Testis (tissue), 2 donors: ENCODE measurements at regions not wholly inside any gene's neighbourhood (a gene's known extent, or its start where the extent isn't known, plus 50 kb on each side); places are given as distances from the start of the nearest gene placed in this dataset.

Experiments used
- POLR2A ChIP-seq: fragments of 450-650 bp; IDR thresholded peaks from one replicate; pipeline ENCODE4 v1.6.1; 2017; ENCODE audit warnings: antibody characterized with exemption, mild to moderate bottlenecking, moderate library complexity
- TF ChIP-seq, protein P1 (sequence below), 3 experiments: fragments of 450-650 bp in 2 of 3; fragments of 200-600 bp in 1 of 3; sonication (generic) in 1 of 3; IDR thresholded peaks; one replicate each; pipeline ENCODE4 v1.5.1; 2016 to 2019; ENCODE audit warnings: antibody characterized with exemption in 3 of 3, mild to moderate bottlenecking in 2 of 3, moderate library complexity in 1 of 3

- TF ChIP-seq, protein P1, sequence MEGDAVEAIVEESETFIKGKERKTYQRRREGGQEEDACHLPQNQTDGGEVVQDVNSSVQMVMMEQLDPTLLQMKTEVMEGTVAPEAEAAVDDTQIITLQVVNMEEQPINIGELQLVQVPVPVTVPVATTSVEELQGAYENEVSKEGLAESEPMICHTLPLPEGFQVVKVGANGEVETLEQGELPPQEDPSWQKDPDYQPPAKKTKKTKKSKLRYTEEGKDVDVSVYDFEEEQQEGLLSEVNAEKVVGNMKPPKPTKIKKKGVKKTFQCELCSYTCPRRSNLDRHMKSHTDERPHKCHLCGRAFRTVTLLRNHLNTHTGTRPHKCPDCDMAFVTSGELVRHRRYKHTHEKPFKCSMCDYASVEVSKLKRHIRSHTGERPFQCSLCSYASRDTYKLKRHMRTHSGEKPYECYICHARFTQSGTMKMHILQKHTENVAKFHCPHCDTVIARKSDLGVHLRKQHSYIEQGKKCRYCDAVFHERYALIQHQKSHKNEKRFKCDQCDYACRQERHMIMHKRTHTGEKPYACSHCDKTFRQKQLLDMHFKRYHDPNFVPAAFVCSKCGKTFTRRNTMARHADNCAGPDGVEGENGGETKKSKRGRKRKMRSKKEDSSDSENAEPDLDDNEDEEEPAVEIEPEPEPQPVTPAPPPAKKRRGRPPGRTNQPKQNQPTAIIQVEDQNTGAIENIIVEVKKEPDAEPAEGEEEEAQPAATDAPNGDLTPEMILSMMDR (IDR thresholded peaks at IDR 0.05), result no peak
- no peak for TF ChIP-seq POLR2A
Measured at GRCh38 chr9:84190411-84190810, 150.1 kb downstream of the SLC28A3 start.
